SHP77 (cell line): ENCODE measurements at regions not wholly inside any gene's neighbourhood (a gene's known extent, or its start where the extent isn't known, plus 50 kb on each side); places are given as distances from the start of the nearest gene placed in this dataset.
A peak's percentile ranks its signal among the peaks of the same experiment; 100 is the strongest.
"Not testable (repeated sequence)": the region's sequence is repeated elsewhere in the genome, so short reads cannot be mapped to it uniquely, and the experiment has no call there.

Experiments
- DNase-seq, 2 experiments: peaks; one replicate each; lab custom pipeline; 2025; lab: John Stamatoyannopoulos, UW

GRCh38 chr4:73348185-73348584 lies 55.9 kb upstream of the ALB start:
- DNase-seq: no peak

- no peak for DNase-seq
Measured at GRCh38 chr4:73347497-73347896, 56.6 kb upstream of the ALB start.

- DNase-seq: no peak
Measured at GRCh38 chr4:73345399-73345975, 58.6 kb upstream of the ALB start.

GRCh38 chr4:73344106-73344505 lies 60.0 kb upstream of the ALB start:
- DNase-seq: no peak

- DNase-seq: no peak
Measured at GRCh38 chr4:73343432-73343831, 60.7 kb upstream of the ALB start.

GRCh38 chr4:73341454-73341853 lies 62.6 kb upstream of the ALB start:
- DNase-seq: peak; percentile 77 to 80

- no peak for DNase-seq
Measured at GRCh38 chr4:73340917-73341316, 63.2 kb upstream of the ALB start.

- no peak for DNase-seq
Measured at GRCh38 chr4:73335679-73336078, 68.4 kb upstream of the ALB start.

- DNase-seq: not testable (repeated sequence)
Measured at GRCh38 chr4:73332012-73332411, 72.1 kb upstream of the ALB start.

GRCh38 chr4:73329300-73329699 lies 70.7 kb upstream of the ANKRD17 start:
- no peak for DNase-seq

- not testable (repeated sequence) for DNase-seq
Measured at GRCh38 chr4:73325776-73326175, 67.2 kb upstream of the ANKRD17 start.

GRCh38 chr4:73317092-73317491 lies 58.5 kb upstream of the ANKRD17 start:
- DNase-seq: no peak

- DNase-seq: no peak
Measured at GRCh38 chr4:73315091-73315490, 56.5 kb upstream of the ANKRD17 start.

- no peak for DNase-seq
Measured at GRCh38 chr4:73312967-73313366, 54.4 kb upstream of the ANKRD17 start.

- DNase-seq: peak; percentile 6 to 13
Measured at GRCh38 chr4:73311428-73311827, 52.8 kb upstream of the ANKRD17 start.

- no peak for DNase-seq
Measured at GRCh38 chr4:73309211-73309610, 50.6 kb upstream of the ANKRD17 start.
